DOHH2 (cell line): ENCODE measurements at regions not wholly inside any gene's neighbourhood (a gene's known extent, or its start where the extent isn't known, plus 50 kb on each side); places are given as distances from the start of the nearest gene placed in this dataset.

Source experiments
- H3F3A ChIP-seq: fragments of 200-600 bp; sonication (generic), shearing (Covaris generic); 2 replicates; pipeline ENCODE4 v1.6.0; 2016; ENCODE audit warnings: antibody characterized with exemption, mild to moderate bottlenecking; ENCODE audit not compliant: control insufficient read depth, insufficient read depth
- H3K27ac ChIP-seq: fragments of 200-600 bp; sonication (generic); 2 replicates; pipeline ENCODE4 v1.5.1; 2014; ENCODE audit warnings: low read depth, mild to moderate bottlenecking, low read length, moderate library complexity
- H3K27me3 ChIP-seq: fragments of 200-600 bp; sonication (generic); 2 replicates; pipeline ENCODE4 v1.6.1; 2014; ENCODE audit warnings: mild to moderate bottlenecking, low read length, mixed read lengths; ENCODE audit not compliant: control insufficient read depth
- H3K36me3 ChIP-seq: fragments of 200-600 bp; sonication (generic); 2 replicates; pipeline ENCODE4 v1.6.1; 2014; ENCODE audit warnings: mild to moderate bottlenecking, low read length, moderate library complexity, mixed read lengths; ENCODE audit not compliant: control insufficient read depth
- H3K4me1 ChIP-seq: fragments of 200-600 bp; sonication (generic); 2 replicates; pipeline ENCODE4 v1.6.1; 2014; ENCODE audit warnings: mild to moderate bottlenecking, low read length, mixed read lengths; ENCODE audit not compliant: control insufficient read depth
- H3K4me2 ChIP-seq: fragments of 200-600 bp; sonication (generic); 2 replicates; pipeline ENCODE4 v1.6.0; 2014; ENCODE audit warnings: mild to moderate bottlenecking, low read length, moderate library complexity
- H3K4me3 ChIP-seq: fragments of 200-600 bp; sonication (generic); 2 replicates; pipeline ENCODE4 v1.5.1; 2014; ENCODE audit warnings: mild to moderate bottlenecking, low read length, mixed read lengths
- H3K79me2 ChIP-seq: fragments of 200-600 bp; sonication (generic); 2 replicates; pipeline ENCODE4 v1.6.1; 2014; ENCODE audit warnings: mild to moderate bottlenecking, low read length, mixed read lengths; ENCODE audit not compliant: control insufficient read depth
- H3K9me2 ChIP-seq: fragments of 200-600 bp; sonication (generic); replicated peaks from 2 replicates; pipeline ENCODE4 v1.6.1; 2014; ENCODE audit warnings: mild to moderate bottlenecking, low read length, mixed read lengths; ENCODE audit not compliant: control insufficient read depth
- H3K9me3 ChIP-seq: fragments of 200-600 bp; sonication (generic); 2 replicates; pipeline ENCODE4 v1.6.1; 2014; ENCODE audit warnings: antibody characterized with exemption, low read length, mixed read lengths; ENCODE audit not compliant: control insufficient read depth, insufficient read depth
- H4K20me1 ChIP-seq: fragments of 200-600 bp; sonication (generic); 2 replicates; pipeline ENCODE4 v1.6.0; 2014; ENCODE audit warnings: low read depth, mild to moderate bottlenecking, antibody characterized with exemption, low read length, moderate library complexity; ENCODE audit not compliant: control insufficient read depth, insufficient read depth
- EZH2phosphoT487 ChIP-seq: fragments of 200-600 bp; sonication (generic); IDR thresholded peaks from 2 replicates; pipeline ENCODE4 v1.6.1; 2017; ENCODE audit warnings: borderline replicate concordance, mild to moderate bottlenecking, antibody characterized with exemption, low read length, moderate library complexity, mixed read lengths
- TF ChIP-seq, protein P1 (sequence below): fragments of 200-600 bp; sonication (generic); IDR thresholded peaks from one replicate; pipeline ENCODE4 v1.5.1; 2014; ENCODE audit warnings: antibody characterized with exemption, mild to moderate bottlenecking, low read depth, low read length; ENCODE audit not compliant: poor library complexity, severe bottlenecking

DNA sequence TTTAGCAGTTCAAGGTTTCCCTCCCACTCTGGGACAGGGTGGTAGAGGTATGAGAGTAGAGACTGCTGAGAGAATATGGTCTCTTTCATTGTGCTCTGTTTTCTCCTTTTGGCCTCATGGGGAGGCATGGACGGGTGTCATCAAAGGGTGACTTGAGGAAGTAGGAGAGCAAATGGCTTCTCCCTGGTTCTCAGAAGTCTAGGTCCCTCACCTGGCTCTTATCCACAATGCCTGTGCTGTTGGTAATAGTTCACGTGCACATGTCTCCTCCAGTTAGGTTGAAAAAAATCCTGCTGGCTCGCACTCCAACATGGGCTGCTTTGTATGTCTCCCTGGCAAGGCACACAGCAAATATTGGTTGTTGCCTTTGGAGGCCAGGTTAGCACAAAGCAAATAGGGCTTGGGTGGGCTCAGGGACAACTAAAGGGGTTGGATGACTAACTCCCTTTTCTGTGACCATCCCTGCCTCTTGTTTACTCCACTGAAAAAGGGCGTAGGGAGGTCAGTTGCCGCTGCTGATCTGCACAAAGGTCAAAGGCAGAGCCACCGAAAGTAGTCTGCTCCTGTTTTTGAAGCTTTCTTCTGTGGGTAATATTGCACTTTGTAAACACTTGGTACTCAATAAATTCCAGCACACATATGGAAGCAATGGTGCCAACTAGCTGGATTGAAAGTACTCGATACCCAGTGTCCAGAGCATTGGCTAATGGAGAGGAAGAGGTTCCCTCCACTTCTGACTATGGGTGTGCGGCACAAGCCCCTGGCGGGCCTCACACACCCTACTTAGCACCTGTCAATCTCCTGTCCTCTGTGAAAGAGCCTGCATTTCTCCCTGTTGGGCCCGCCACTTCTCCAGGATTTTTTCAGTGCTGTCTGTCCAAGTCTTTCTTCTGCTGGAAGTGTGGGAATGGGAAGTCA is 121.8 kb downstream of the SLC38A6 start:
- Histone ChIP-seq H3K4me3 (peak overlapping the region; percentile 45), H3K9me3 (no peaks in the 10 kb centered on the region), H4K20me1 (no peaks in the 10 kb centered on the region), H3K4me2 (peak overlapping the region; percentile 57), H3F3A (no peaks in the 10 kb centered on the region), H3K36me3 (no peaks in the 10 kb centered on the region), H3K27ac (no peak overlapping the region), H3K27me3 (no peaks in the 10 kb centered on the region), H3K9me2 (no peaks in the 10 kb centered on the region), H3K79me2 (no peaks in the 10 kb centered on the region), H3K4me1 (peaks cover 24% of the 10 kb centered on the region)
- no peak for TF ChIP-seq EZH2phosphoT487
- TF ChIP-seq, protein P1, sequence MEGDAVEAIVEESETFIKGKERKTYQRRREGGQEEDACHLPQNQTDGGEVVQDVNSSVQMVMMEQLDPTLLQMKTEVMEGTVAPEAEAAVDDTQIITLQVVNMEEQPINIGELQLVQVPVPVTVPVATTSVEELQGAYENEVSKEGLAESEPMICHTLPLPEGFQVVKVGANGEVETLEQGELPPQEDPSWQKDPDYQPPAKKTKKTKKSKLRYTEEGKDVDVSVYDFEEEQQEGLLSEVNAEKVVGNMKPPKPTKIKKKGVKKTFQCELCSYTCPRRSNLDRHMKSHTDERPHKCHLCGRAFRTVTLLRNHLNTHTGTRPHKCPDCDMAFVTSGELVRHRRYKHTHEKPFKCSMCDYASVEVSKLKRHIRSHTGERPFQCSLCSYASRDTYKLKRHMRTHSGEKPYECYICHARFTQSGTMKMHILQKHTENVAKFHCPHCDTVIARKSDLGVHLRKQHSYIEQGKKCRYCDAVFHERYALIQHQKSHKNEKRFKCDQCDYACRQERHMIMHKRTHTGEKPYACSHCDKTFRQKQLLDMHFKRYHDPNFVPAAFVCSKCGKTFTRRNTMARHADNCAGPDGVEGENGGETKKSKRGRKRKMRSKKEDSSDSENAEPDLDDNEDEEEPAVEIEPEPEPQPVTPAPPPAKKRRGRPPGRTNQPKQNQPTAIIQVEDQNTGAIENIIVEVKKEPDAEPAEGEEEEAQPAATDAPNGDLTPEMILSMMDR = no peak
